Nephron progenitor cell (in vitro differentiated cells): ENCODE measurements at regions not wholly inside any gene's neighbourhood (a gene's known extent, or its start where the extent isn't known, plus 50 kb on each side); places are given as distances from the start of the nearest gene placed in this dataset.

Source experiments
- DNase-seq: peaks from one replicate; pipeline ENCODE4 v3.0.0; 2021
- H3K27ac Mint-ChIP-seq: 2 replicates; pipeline ENCODE4 v1.8.0; 2021; ENCODE audit warnings: mild to moderate bottlenecking, moderate library complexity, mixed read lengths
- H3K27me3 Mint-ChIP-seq: 2 replicates; pipeline ENCODE4 v1.8.0; 2021; ENCODE audit warnings: mild to moderate bottlenecking, low read depth, mixed read lengths; ENCODE audit not compliant: poor library complexity
- H3K36me3 Mint-ChIP-seq: 2 replicates; pipeline ENCODE4 v1.8.0; 2021; ENCODE audit warnings: low read depth, mixed read lengths
- H3K4me1 Mint-ChIP-seq: 2 replicates; pipeline ENCODE4 v1.8.0; 2021; ENCODE audit warnings: mixed read lengths
- H3K4me3 Mint-ChIP-seq: 2 replicates; pipeline ENCODE4 v1.8.0; 2021; ENCODE audit warnings: mild to moderate bottlenecking, moderate library complexity, mixed read lengths
- H3K9me3 Mint-ChIP-seq: 2 replicates; pipeline ENCODE4 v1.8.0; 2021; ENCODE audit warnings: mild to moderate bottlenecking, moderate library complexity, mixed read lengths
- TF ChIP-seq, protein P1 (sequence below): fragments of 200-600 bp; sonication (generic); IDR thresholded peaks from 2 replicates; pipeline ENCODE4 v1.5.0; 2021; ENCODE audit warnings: antibody characterized with exemption

- DNase-seq = no peak
- Mint-ChIP-seq H3K27me3 (peaks cover 20% of the 10 kb centered on the region), H3K27ac (no peak overlapping the region), H3K36me3 (no peaks in the 10 kb centered on the region), H3K4me1 (peaks cover 14% of the 10 kb centered on the region), H3K9me3 (no peaks in the 10 kb centered on the region), H3K4me3 (no peak overlapping the region)
- TF ChIP-seq, protein P1, sequence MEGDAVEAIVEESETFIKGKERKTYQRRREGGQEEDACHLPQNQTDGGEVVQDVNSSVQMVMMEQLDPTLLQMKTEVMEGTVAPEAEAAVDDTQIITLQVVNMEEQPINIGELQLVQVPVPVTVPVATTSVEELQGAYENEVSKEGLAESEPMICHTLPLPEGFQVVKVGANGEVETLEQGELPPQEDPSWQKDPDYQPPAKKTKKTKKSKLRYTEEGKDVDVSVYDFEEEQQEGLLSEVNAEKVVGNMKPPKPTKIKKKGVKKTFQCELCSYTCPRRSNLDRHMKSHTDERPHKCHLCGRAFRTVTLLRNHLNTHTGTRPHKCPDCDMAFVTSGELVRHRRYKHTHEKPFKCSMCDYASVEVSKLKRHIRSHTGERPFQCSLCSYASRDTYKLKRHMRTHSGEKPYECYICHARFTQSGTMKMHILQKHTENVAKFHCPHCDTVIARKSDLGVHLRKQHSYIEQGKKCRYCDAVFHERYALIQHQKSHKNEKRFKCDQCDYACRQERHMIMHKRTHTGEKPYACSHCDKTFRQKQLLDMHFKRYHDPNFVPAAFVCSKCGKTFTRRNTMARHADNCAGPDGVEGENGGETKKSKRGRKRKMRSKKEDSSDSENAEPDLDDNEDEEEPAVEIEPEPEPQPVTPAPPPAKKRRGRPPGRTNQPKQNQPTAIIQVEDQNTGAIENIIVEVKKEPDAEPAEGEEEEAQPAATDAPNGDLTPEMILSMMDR = no peak
Measured at GRCh38 chr7:22591271-22591670, 91.3 kb upstream of the STEAP1B start.

DNA sequence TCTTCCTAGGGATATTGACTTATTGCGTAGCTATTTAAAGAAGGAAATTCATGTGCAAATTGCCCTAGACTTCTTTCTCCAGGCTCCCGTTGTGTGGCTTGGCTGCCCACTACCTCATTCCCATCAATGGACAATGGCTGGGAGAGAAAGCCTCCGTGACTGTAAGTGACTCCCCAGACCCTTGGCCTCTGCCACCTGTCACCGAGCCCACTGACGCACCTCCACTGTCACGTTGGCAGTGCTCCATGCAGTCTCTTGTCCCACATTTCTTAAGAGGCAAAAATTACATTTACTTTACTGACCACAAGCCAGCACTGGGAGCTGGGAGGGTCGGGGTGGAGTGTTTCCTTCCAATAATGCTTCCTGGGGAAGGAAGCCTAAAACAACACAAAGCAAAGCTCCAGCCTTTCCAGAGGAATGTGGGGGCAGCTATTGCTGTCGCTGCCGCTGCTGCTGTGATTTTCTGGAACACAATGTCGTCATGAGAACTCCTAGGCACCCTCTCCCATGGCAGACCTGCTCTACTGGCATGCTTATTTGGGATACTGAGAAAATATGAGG is 89.7 kb upstream of the STEAP1B start:
- TF ChIP-seq, protein P1 = no peak
- no peak overlapping the region for H3K4me3 Mint-ChIP-seq
- peaks cover 16% of the 10 kb centered on the region for H3K27me3 Mint-ChIP-seq
- H3K27ac Mint-ChIP-seq = no peak overlapping the region
- H3K4me1 Mint-ChIP-seq = peaks cover 14% of the 10 kb centered on the region
- H3K9me3 Mint-ChIP-seq = no peaks in the 10 kb centered on the region
- no peaks in the 10 kb centered on the region for H3K36me3 Mint-ChIP-seq
- no peak for DNase-seq

GRCh38 chr7:22588351-22588750 is 88.4 kb upstream of the STEAP1B start:
- no peak for DNase-seq
- Mint-ChIP-seq H3K9me3 (no peaks in the 10 kb centered on the region), H3K4me1 (peaks cover 17% of the 10 kb centered on the region), H3K4me3 (no peak overlapping the region), H3K36me3 (no peaks in the 10 kb centered on the region), H3K27ac (peak overlapping the region; percentile 17), H3K27me3 (peaks cover 16% of the 10 kb centered on the region)
- TF ChIP-seq, protein P1 = no peak

GRCh38 chr7:22587322-22587721 is 87.3 kb upstream of the STEAP1B start:
- H3K9me3 Mint-ChIP-seq = no peaks in the 10 kb centered on the region
- H3K4me1 Mint-ChIP-seq = peaks cover 23% of the 10 kb centered on the region
- DNase-seq = no peak
- no peak overlapping the region for H3K27ac Mint-ChIP-seq
- no peaks in the 10 kb centered on the region for H3K36me3 Mint-ChIP-seq
- no peak overlapping the region for H3K4me3 Mint-ChIP-seq
- peaks cover 16% of the 10 kb centered on the region for H3K27me3 Mint-ChIP-seq
- TF ChIP-seq, protein P1 = no peak

GRCh38 chr7:22586786-22587140 is 86.8 kb upstream of the STEAP1B start:
- H3K27ac Mint-ChIP-seq = no peak overlapping the region
- TF ChIP-seq, protein P1 = no peak
- no peaks in the 10 kb centered on the region for H3K9me3 Mint-ChIP-seq
- H3K4me1 Mint-ChIP-seq = peaks cover 23% of the 10 kb centered on the region
- no peaks in the 10 kb centered on the region for H3K36me3 Mint-ChIP-seq
- peaks cover 16% of the 10 kb centered on the region for H3K27me3 Mint-ChIP-seq
- DNase-seq = no peak
- H3K4me3 Mint-ChIP-seq = no peak overlapping the region

- no peaks in the 10 kb centered on the region for H3K36me3 Mint-ChIP-seq
- peaks cover 23% of the 10 kb centered on the region for H3K4me1 Mint-ChIP-seq
- H3K27me3 Mint-ChIP-seq = peaks cover 16% of the 10 kb centered on the region
- H3K27ac Mint-ChIP-seq = no peak overlapping the region
- TF ChIP-seq, protein P1 = no peak
- H3K4me3 Mint-ChIP-seq = no peak overlapping the region
- DNase-seq = no peak
- H3K9me3 Mint-ChIP-seq = no peaks in the 10 kb centered on the region
Measured at GRCh38 chr7:22586101-22586785, 86.3 kb upstream of the STEAP1B start.
